ES-I3 (cell line): ENCODE measurements at regions not wholly inside any gene's neighbourhood (a gene's known extent, or its start where the extent isn't known, plus 50 kb on each side); places are given as distances from the start of the nearest gene placed in this dataset.
"Not testable (repeated sequence)": the region's sequence is repeated elsewhere in the genome, so short reads cannot be mapped to it uniquely, and the experiment has no call there.

Experiments
- H3K36me3 ChIP-seq: 2 replicates; pipeline ENCODE4 v1.6.1; 2013; ENCODE audit warnings: mild to moderate bottlenecking, low read length, control low read depth, moderate library complexity; ENCODE audit not compliant: insufficient read depth
- H3K4me1 ChIP-seq: 2 replicates; pipeline ENCODE4 v1.6.1; 2013; ENCODE audit warnings: mild to moderate bottlenecking, control low read depth, low read length; ENCODE audit not compliant: insufficient read depth
- H3K9ac ChIP-seq: 2 replicates; pipeline ENCODE4 v1.6.1; 2013; ENCODE audit warnings: low read depth, mild to moderate bottlenecking, low read length, moderate library complexity
- H3K9me3 ChIP-seq: 2 replicates; pipeline ENCODE4 v1.6.1; 2013; ENCODE audit warnings: mild to moderate bottlenecking, low read length, moderate library complexity; ENCODE audit not compliant: control insufficient read depth, insufficient read depth

DNA sequence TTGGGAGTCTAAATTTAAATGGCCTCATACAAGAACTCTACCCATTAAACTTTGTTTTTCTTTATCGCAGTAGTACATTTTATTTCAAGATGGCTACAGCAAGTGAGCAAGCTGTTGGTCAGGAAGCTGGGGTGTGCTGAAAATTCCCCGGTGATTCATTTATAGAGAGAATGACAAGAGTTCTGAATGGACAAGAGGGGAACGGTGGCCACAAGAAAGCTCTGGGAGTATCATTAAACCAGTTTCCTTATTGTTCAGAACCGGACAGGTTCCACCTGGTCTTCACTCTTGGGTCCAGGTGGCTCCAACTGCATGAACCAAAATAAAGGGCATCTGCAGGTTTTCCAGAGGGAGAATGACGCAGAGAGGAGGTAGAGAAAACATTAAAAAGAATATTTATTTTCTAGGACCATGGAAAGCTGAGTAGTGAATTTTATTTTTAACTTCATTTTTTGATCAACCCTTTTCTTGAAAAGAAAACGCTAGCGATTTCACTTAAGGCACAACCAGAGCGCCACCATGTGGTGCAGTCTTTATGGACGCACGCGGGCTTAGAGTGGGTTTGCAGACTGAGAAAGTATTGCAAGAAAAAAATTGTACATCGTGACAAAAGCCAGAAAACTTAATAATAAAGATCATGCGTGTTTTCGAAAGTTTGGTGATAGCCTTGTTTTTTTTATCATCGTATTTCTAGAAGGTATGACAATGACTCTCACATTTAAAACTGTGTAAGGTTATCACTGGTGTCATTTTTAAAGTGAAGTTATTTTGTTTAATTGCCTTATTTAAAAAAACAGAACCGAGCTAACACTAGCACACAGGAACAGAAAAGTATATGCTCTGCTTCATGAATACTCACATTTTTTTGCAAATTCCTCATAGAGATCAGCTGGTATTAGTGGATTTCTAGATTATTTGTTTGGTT is 97.9 kb upstream of the NOL4 start:
- no peaks in the 10 kb centered on the region for H3K36me3 ChIP-seq
- no peaks in the 10 kb centered on the region for H3K4me1 ChIP-seq
- no peak overlapping the region for H3K9ac ChIP-seq
- no peaks in the 10 kb centered on the region for H3K9me3 ChIP-seq

DNA sequence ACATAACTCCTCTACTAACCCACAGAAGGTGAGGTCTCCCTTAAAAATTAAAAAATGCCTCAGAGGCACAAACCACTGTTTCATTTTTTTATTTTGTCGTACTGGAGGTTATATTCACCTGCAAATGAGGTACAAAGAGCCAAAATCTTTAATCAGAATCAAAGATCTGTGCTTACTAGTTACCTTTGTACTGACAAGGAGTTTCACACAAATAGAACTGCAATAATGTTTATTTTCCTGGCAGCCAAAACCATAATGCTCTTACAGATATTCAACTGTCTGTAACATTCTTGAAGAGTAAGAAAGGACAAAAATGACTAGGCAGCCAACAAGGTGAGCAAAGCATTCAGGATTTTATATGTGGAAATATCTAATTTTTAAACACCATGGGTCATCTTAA is 105.1 kb upstream of the NOL4 start:
- Histone ChIP-seq H3K9me3 (no peaks in the 10 kb centered on the region; the same call in none of the 2 replicates), H3K4me1 (0 out of 2 replicates have a peak, but pooled peaks cover 4% of the 10 kb centered on the region), H3K36me3 (no peaks in the 10 kb centered on the region), H3K9ac (no peak overlapping the region)

DNA sequence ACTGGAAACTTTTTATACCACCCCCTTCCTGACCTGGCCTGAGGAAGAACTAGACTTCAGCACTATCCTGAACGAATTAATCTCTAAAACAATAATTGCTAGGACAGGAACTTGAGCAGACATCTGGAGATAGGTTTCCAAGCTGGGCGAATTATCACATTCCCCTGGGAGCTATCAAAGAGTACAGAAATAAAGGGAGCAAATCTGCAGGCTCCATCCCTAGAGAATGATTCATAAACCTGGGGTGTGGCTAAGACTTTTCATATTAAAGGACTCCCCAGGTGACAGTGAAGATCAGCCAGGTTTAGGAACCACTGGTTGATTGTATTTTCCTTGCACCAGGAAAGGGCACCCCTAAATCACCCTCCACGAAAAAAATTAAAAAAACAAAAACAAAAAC is 105.6 kb upstream of the NOL4 start:
- H3K9me3 ChIP-seq, result no peaks in the 10 kb centered on the region; the same call in none of the 2 replicates
- H3K36me3 ChIP-seq, result no peaks in the 10 kb centered on the region
- H3K4me1 ChIP-seq, result 0 out of 2 replicates have a peak, but pooled peaks cover 4% of the 10 kb centered on the region
- peak overlapping the region; percentile 51 for H3K9ac ChIP-seq

DNA sequence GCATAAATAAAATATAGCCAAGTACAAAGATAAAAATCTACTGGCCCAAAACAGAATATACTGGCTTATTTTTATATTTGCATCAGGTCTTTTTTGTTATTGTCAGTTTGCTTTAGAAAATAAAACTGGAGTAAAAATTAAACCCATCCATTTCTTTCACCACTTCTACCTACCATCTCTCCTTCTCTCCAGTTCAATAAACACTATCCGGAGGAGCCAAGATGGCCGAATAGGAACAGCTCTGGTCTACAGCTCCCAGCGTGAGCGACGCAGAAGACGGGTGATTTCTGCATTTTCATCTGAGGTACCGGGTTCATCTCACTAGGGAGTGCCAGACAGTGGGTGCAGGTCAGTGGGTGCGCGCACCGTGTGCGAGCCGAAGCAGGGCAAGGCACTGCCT is 106.2 kb upstream of the NOL4 start:
- not testable (repeated sequence) for H3K36me3 ChIP-seq, H3K4me1 ChIP-seq, H3K9me3 ChIP-seq
- H3K9ac ChIP-seq, result peak overlapping the region; percentile 51

DNA sequence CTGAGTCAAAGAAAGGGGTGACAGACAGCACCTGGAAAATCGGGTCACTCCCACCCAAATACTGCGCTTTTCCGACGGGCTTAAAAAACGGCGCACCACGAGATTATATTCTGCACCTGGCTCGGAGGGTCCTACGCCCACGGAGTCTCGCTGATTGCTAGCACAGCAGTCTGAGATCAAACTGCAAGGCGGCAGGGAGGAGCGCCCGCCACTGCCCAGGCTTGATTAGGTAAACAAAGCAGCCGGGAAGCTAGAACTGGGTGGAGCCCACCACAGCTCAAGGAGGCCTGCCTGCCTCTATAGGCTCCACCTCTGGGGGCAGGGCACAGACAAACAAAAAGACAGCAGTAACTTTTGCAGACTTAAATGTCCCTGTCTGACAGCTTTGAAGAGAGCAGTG is 106.6 kb upstream of the NOL4 start:
- H3K9me3 ChIP-seq, H3K4me1 ChIP-seq, H3K36me3 ChIP-seq: not testable (repeated sequence)
- H3K9ac ChIP-seq, result peak overlapping the region; percentile 51; the same call in 1 of the 2 replicates

DNA sequence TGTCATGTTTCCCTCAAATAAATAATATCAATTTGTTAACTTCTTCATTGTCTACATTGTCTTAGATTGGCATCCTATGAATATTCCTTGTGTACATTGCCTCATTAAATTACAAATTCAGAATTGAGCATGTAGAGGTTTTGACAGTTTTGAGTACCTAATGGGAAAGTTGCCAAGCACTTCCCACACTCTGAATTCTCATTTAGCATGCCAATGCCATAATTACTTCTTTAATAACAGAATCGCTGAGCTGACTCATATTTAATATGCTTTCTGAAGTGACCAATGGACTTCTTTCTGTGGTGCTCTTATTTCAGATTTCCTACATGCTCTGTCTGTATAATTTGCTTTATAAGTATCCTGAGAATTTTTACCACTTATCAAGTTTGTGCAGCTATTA is 114.4 kb upstream of the NOL4 start:
- no peak overlapping the region for H3K9ac ChIP-seq
- H3K36me3 ChIP-seq, result no peaks in the 10 kb centered on the region
- H3K9me3 ChIP-seq, result no peaks in the 10 kb centered on the region
- no peaks in the 10 kb centered on the region for H3K4me1 ChIP-seq

DNA sequence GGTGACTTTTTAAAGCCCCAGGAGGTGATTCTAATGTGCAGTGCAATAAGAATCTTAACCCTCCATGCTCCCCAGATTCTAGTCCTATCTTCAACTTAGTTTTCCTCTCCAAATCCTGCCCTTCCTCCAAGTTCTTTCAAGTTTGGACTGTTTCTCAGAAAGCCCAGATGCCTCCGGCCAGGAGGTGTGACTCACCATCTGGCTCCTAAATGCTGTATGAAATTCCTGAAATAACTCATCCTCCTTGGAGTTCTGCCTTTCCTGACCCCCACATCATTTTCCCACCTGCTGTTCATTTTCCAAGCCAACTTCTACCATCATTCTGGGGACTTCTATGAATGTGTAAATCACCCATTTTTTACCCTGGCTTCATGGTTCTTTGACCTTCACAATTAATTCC is 118.2 kb upstream of the NOL4 start:
- Histone ChIP-seq H3K36me3 (no peaks in the 10 kb centered on the region), H3K9me3 (no peaks in the 10 kb centered on the region), H3K9ac (no peak overlapping the region), H3K4me1 (no peaks in the 10 kb centered on the region)

DNA sequence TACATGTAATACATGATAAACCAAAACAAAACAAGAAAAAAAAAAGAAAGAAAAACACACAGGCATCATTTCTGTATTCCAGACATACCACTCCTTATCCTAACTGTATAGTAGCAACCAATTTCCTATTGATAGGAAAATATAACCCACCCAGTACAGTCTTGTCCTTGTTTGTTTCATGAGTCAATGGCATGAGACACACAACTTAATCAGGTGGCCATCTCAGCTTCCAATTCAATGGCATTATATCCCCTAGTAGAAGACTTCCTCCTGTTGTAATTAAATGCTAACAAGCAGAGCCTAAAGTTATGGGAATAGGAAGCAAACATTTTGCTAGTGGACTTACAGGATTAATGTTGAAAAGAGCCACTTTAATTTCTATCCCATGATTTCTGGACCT is 121.0 kb upstream of the NOL4 start:
- no peaks in the 10 kb centered on the region for H3K9me3 ChIP-seq
- no peaks in the 10 kb centered on the region for H3K36me3 ChIP-seq
- H3K4me1 ChIP-seq, result no peaks in the 10 kb centered on the region
- H3K9ac ChIP-seq, result no peak overlapping the region

DNA sequence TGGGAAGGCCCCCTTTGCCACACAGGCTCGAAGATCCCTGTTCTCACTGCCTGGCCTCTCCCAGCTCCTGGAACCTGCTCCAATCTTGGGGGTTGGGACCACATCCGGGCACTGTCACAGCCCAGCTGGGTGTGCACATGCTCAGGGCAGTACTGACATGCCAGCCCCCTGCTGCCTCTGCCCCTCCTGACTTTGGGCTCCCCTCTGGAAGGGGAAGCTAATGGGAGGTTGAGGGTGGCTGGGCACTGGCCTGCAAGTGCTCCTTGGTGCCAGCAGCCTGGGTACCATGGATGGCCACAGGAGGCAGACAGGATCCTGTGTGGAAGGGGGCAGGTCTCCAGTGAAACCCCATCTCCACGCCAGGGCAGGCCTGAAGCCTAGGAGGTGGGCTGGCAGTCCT is 126.1 kb upstream of the NOL4 start:
- Histone ChIP-seq H3K9me3 (no peaks in the 10 kb centered on the region), H3K4me1 (no peaks in the 10 kb centered on the region), H3K36me3 (no peaks in the 10 kb centered on the region), H3K9ac (no peak overlapping the region)

DNA sequence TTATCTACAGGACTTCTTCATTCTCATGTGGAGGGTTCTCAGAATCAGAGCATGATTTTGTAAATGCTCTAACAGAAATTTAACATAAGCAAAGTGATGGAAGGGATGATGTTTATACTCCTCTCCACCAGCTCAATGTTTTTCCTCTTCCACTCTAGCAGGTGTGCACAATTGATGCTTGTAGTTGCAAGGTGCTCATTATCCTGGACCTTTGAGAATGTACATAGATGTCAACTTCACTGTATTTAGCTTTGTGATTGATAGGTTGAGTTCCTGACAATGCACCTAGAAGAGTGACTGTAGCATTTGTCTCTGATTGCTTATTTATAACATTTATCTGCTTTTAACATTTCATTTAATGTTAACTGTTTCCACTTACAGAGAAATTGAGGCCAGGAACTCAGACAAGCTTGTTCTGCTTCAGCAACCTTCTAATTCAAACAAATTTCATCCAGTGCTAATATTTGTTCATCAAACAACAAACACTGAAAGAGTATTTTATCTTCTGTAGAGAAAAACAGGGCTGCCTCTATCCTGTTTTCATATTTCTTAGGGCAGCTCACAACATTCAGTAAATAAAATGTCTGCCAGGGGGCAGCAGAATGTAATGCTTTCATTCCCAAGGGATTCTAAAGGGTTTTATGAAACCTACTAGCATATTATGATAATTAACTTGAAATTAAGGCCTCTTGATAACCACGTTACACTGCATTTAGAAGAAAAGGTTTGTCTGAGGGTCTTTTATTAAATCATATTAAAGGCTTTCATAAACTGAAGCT is 127.9 kb upstream of the NOL4 start:
- no peaks in the 10 kb centered on the region for H3K4me1 ChIP-seq
- no peaks in the 10 kb centered on the region for H3K36me3 ChIP-seq
- no peaks in the 10 kb centered on the region for H3K9me3 ChIP-seq
- H3K9ac ChIP-seq, result no peak overlapping the region

DNA sequence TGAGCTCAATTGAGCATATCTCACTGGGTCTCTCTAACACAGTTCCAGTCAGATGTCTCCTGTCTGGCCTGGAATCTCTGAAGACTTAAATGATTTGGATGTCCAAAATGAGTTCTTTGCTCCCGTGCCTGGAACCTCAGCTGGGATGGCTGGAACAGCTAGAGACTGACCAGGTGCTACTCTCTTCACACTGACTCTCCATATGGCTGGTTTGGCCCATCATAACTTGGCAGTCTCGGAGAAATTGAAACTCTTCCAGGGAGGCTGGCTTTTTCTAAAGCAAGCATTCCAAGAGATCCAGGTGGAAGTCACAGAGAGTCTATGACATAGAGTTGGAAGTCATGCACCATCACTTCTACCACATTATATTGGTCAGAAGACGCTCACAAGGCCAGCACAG is 129.6 kb upstream of the NOL4 start:
- no peaks in the 10 kb centered on the region for H3K36me3 ChIP-seq
- H3K9ac ChIP-seq, result no peak overlapping the region
- H3K4me1 ChIP-seq, result no peaks in the 10 kb centered on the region
- H3K9me3 ChIP-seq, result no peaks in the 10 kb centered on the region

DNA sequence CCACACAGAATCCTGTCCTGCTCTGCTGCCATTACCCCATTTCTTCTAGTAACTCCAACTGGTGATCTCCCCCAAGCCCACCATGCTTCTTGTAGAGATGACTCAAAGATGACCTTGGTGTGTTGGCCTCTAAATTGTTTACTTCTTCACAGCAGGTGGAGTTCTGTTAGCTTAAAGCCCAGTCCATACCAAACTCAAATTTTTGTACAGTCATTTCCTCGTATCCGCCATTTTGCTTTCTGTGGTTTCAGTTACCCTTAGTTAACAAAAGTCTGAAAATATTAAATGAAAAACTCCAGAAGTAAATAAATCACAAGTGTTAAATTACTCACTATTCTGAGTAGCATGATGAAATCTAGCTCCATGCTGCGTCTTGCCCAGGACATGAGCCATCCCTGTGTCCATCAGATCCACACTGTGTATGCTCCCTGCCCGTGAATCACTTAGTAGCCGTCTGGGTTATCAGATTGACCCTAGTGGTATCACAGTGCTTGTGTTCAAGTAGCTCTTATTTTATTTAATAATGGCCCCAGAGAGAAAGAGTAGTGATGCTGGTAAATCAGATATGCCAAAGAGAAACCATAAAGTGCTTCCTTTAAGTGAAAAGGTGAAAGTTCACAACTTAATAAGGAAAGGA is 133.3 kb upstream of the NOL4 start:
- H3K9me3 ChIP-seq, result no peaks in the 10 kb centered on the region
- no peak overlapping the region for H3K9ac ChIP-seq
- H3K36me3 ChIP-seq, result no peaks in the 10 kb centered on the region
- H3K4me1 ChIP-seq, result no peaks in the 10 kb centered on the region

DNA sequence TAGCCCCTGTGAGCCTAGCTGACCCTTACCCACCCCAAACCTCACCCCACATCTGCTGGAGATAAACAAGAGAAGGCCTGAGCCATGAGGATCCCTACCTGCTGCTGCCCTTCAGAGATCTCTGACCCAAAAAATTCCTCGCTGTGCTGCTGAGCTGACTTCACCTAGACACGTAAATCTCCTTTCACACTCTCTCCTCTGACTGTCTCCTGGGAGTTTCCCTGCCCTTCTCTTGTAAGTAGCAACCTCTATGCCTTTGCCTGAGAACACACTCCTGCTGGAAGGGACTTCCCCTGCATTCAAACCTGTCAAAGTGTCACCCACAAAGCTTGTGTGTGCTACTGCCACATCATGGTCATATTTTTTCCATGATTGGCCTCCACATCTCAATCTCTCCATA is 134.2 kb upstream of the NOL4 start:
- no peaks in the 10 kb centered on the region for H3K4me1 ChIP-seq
- H3K9ac ChIP-seq, result no peak overlapping the region
- no peaks in the 10 kb centered on the region for H3K36me3 ChIP-seq
- H3K9me3 ChIP-seq, result no peaks in the 10 kb centered on the region

DNA sequence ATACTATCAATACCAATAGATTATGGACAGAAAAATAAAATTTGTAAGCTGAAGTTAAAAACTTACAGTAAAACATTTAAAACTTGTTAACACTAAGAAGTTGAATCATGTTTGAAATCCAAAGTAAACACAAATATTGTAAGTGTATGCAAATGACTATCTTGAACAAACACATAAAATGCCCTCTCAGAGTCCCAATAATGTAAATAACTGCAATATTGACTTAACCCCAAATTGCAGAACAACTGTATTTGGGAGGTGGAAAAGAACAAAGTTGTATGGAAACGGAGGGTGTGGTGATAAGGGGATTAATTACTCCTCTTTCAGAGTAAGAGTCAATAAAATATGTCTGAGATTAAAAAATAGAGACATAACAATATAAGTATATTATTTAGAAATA is 140.0 kb upstream of the NOL4 start:
- Histone ChIP-seq H3K36me3 (no peaks in the 10 kb centered on the region), H3K9ac (no peak overlapping the region), H3K4me1 (no peaks in the 10 kb centered on the region), H3K9me3 (no peaks in the 10 kb centered on the region)
